NCI-H2227 treated with DMSO at 0.1 percent for 48 hours (cell line): ENCODE measurements at regions not wholly inside any gene's neighbourhood (a gene's known extent, or its start where the extent isn't known, plus 50 kb on each side); places are given as distances from the start of the nearest gene placed in this dataset.
A peak's percentile ranks its signal among the peaks of the same experiment; 100 is the strongest.

ENCODE experiments used
- DNase-seq: peaks from one replicate; lab custom pipeline; 2025; lab: John Stamatoyannopoulos, UW

DNA sequence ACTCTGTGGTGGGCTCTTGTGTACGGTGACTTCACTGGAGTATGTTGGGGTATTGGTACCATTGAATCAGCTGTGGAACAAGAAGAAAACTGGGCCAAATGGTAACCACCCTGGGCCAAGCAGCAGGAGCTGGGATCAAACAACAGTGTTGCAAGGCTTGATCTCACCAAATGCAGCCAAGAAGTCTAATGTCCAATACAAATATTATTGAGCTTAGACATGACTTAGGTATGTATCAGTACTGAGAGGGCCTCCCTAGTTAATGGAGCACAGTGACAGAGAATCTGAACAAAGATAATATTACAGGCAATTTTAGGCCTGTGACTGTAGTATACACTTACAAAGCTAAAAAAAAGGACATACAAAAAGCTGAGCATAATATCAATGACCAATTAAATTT is 604.8 kb downstream of the PLA2G4A start:
- no peak for DNase-seq

GRCh38 chr1:187442603-187443002 is 613.9 kb downstream of the PLA2G4A start:
- DNase-seq, result no peak

GRCh38 chr1:187443939-187444338 is 615.2 kb downstream of the PLA2G4A start:
- no peak for DNase-seq

DNA sequence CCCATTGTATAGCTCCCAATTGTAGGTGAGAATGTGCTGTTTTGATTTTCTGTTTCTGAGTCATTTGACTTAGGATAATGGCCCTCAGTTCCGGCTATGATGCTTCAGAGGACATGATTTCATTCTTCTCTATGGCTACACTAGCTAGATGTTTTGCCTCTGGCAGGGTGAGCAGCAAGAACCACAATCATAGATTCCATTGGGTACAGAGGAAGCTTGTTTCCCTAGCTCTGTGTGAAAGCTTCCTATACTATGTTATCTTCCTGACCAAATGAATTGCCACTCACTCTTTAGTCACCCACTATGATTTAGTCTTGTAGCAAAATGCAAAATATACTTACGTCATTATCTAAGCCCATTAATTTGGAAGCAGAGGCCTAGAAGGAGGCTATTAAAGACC is 616.3 kb downstream of the PLA2G4A start:
- DNase-seq, result no peak

DNA sequence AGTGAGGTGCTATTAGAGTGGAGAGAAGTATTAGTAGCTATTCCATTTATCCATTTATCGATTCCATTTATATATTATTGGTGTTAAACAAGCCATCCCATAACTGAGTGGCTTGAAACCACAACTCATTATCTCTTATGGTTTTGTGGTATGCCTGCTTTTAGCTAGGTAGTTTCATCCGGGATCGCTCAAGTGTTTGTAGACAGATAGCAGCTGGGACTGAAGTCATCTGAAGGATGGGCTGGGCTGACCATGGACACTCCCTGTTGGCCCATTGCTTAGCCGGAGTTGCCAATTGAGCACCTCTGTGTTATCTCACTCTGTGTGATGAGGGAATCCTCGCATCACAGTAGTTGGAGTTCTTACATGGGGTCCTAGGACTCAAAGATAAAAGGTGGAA is 622.5 kb downstream of the PLA2G4A start:
- DNase-seq, result no peak

- no peak for DNase-seq
These were observed 625.3 kb downstream of the PLA2G4A start for GRCh38 chr1:187454010-187454409.

- DNase-seq, result no peak
These were observed 627.7 kb downstream of the PLA2G4A start for GRCh38 chr1:187456446-187456845.

DNA sequence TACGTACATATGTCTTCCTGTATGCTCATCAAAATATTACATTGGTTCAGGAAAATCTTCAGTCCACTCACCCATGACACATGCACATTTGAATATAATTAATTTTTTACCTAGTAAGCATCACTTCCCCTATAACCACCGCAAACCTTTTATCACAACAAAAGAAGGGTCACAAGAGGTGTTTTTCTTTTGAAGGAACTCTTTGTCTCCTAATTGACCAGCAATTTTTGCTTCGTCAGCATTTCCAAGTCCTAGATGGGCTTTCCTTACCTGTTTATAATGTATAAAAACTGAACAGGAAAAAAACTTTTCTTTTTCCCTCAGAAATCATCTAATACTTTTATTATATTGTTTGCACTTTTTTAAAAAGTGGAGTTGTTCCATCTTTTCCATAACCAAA is 631.3 kb downstream of the PLA2G4A start:
- peak; percentile 67 for DNase-seq

DNA sequence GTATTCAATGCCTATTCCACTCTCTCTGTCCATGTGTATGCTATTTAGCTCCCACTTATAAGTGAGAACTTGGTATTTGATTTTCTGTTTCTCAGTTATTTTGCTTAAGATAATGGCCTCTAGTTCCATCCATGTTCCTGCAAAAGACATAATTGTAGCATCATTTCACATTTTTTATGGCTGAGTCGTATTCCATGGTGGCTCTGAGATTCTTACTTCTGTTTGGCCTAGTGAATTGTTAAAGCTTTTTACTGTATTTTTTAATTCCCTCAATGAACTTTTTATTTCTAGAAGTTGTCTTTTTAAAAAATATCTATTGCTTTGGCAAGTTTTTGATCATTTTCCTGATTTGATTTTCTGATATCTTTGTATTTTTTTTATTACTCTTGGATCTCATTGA is 635.6 kb downstream of the PLA2G4A start:
- DNase-seq, result no peak

DNA sequence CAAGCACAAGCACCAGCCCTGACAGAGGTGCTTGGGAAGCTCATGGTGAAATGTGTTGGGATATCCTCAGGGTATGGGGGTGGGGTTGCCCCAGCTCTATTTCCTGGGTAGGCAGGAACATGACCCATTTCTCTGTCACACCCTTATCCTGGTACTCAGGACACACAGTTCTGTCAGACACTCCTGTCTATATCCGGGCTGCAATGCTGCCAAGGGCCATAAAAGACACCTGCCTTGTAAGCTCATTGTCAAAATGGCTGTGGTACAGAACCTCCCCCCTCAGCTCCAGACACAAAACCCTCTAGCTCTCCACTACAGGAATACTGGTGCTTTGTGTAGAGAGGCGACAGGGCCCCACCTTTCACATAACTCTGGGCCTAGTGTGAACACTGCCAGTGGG is 636.7 kb downstream of the PLA2G4A start:
- DNase-seq, result no peak

DNA sequence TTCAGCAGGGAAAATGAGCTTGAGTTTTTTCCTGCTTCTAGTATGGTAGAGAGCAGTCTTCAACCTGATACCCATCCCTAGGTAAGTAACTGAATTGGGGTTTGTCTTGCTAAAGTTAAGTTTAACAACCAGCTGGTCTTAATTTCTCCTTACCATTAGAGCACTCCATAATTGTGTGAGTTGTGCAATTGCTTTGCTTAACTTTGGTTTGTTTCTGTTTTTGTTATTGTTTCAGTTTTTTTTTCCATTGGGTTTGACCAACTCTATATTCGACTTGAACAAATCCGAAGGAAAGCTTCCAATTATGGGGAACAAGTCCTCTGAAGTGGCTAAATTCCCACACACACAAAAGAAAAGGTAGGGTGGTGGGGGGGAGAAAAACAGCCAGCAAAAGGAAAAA is 641.1 kb downstream of the PLA2G4A start:
- no peak for DNase-seq

DNA sequence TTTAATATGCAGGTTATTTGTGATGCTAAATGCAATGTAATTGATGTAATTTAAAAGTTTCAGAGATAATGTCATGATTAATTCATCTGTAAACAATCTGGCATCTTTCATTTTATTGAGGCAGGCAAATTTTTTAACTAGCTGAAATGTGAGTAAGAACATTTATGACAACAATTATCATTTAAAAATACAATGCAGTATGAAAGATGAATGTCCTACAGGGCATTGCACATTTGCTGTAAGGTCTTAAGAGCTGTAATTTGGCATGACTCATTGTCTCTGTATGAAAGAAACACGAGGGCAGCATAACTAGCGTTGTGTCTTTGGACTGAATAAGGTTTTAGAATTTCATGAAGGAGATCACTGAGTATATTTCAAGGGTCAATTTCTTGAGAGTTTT is 642.8 kb downstream of the PLA2G4A start:
- peak; percentile 74 for DNase-seq

- no peak for DNase-seq
These were observed 645.6 kb downstream of the PLA2G4A start for GRCh38 chr1:187474336-187474735.

GRCh38 chr1:187476671-187477070 is 647.9 kb downstream of the PLA2G4A start:
- DNase-seq, result no peak

- no peak for DNase-seq
These were observed 648.4 kb downstream of the PLA2G4A start for GRCh38 chr1:187477103-187477502.

- no peak for DNase-seq
These were observed 648.8 kb downstream of the PLA2G4A start for GRCh38 chr1:187477535-187477934.

GRCh38 chr1:187481581-187482148 is 652.9 kb downstream of the PLA2G4A start:
- no peak for DNase-seq

DNA sequence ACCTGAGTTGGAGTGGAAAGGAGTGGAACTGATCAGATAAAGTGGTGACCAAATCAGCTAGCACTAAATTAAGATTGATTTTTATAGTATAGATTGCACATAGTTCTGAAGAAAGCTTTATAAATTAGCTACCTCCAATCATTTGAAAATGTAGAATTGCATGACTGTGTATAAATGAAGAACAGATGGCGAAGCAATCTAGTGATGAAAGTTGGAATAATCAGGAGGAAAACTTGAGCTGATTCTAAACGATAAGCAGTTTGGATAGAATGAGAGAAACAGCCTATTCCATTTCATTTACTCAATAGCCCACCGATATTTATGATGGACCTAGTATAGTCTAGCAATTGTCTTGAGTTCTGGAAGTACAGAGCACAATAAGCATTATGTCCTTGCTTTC is 661.5 kb downstream of the PLA2G4A start:
- no peak for DNase-seq

DNA sequence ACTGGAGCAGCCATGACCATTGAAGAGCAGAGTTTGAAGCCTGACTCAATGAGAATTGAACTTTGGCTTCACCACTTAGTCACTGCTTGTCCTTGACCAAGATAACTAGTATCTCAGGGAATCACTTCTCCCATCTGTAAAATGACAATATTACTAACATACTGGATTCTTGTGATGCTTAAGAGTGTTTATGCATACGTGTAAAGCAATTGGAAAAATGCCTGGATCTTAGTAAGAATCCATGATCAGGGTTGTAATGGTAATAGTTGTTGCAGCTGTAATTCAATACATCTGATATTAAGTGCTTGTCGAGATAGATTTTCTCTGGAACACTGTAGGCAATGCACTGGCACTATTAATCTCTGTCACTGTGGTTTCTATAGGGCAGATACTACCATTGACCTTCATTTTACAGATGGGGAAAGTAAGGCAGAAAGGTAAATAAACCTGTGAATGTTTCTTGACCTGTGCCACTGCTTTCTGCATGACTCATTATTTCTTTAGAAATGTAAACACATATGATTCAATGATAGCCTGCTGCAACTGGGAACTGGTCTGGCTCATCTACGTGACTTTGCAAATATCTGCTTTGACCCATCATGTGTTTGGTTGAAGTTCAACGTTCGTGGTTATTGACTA is 662.5 kb downstream of the PLA2G4A start:
- DNase-seq, result no peak

- no peak for DNase-seq
These were observed 669.3 kb downstream of the PLA2G4A start for GRCh38 chr1:187498028-187498427.

- no peak for DNase-seq
These were observed 676.0 kb downstream of the PLA2G4A start for GRCh38 chr1:187504779-187505178.

DNA sequence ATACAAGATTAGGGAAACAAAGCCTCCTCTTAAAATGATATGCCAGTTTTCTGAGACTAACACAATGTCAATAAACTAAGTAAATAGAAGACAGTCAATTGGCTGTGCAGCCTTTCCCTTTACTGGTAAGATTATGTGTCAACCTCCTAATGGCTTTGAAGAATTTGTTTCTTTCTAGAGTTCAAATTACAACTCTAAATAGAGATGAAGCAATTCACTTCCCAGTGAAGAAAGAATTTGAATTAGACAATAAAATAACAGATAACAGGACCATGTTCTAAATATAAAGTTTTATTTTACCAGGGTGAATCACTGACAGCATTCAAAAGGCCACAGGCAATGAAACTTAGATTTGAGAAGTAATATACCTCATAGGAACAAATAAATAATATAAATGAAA is 680.3 kb downstream of the PLA2G4A start:
- DNase-seq, result no peak

GRCh38 chr1:187513190-187513589 is 684.4 kb downstream of the PLA2G4A start:
- no peak for DNase-seq

DNA sequence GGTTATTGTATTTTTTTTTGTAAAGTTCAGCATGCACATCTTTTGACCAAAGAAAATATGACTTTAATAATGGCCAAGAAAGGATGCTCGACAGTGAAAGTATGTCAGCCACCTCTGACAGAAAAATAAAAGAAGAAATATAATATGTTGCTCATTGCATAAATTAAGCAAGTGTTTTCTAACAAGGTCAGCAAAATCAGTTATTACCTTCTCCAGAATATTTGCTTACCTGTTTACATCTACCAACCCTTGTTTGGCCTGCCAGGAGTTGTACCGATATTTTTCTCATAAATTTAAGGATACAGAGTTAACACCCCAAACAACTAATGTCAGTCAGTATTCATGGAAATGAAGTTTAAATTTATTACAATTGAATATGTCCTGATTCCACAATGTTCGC is 685.4 kb downstream of the PLA2G4A start:
- DNase-seq, result no peak
